NOMO-1 treated with DMSO at 0.1 percent for 48 hours (cell line): ENCODE measurements at regions not wholly inside any gene's neighbourhood (a gene's known extent, or its start where the extent isn't known, plus 50 kb on each side); places are given as distances from the start of the nearest gene placed in this dataset.
"Not testable (repeated sequence)": the region's sequence is repeated elsewhere in the genome, so short reads cannot be mapped to it uniquely, and the experiment has no call there.

Source experiments
- DNase-seq: peaks from one replicate; lab custom pipeline; 2025; ENCODE audit not compliant: unreplicated experiment; lab: John Stamatoyannopoulos, UW

DNA sequence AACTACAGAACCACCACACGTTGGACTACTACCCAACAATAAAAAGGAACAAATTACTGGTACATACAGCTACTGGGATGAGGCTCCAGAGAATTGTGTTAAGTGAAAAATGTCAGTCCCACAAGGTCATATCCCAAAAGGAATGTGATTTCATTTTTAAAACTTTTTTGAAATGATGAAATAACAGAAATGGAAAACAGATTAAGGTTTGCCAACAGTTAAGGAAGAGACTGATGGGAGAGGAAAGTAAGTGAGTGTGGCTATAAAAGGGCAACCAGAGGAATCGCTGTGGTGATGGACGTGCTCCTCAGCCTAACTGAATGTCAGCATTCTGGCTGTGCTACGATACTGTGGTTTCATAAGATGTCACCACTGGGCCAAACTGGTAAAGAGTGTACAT is 512.8 kb downstream of the UQCRFS1 start:
- DNase-seq = no peak

GRCh38 chr19:28697308-28697707 is 515.6 kb downstream of the UQCRFS1 start:
- DNase-seq = no peak

GRCh38 chr19:28694812-28695211 is 518.1 kb downstream of the UQCRFS1 start:
- no peak for DNase-seq

DNA sequence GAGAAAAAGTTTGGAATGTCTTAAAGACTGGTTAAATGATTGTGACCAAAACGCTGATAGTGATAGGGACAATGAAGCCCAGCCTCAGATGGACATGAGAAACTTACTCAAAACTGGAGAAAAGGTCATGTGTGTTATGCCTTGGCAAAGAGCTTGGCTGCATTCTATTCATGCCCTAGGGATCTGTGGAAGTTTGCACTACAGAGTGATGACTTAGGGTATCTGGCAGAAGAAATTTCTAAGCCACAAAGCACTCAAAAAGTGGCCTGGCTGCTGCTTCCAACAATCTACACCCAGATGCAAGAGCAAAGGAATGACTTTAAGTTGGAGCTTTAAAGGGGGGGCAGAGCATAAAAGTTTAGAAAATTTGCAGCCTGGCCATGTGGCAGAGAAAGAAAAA is 521.3 kb downstream of the UQCRFS1 start:
- DNase-seq = no peak

GRCh38 chr19:28689464-28689863 is 523.5 kb downstream of the UQCRFS1 start:
- not testable (repeated sequence) for DNase-seq

DNA sequence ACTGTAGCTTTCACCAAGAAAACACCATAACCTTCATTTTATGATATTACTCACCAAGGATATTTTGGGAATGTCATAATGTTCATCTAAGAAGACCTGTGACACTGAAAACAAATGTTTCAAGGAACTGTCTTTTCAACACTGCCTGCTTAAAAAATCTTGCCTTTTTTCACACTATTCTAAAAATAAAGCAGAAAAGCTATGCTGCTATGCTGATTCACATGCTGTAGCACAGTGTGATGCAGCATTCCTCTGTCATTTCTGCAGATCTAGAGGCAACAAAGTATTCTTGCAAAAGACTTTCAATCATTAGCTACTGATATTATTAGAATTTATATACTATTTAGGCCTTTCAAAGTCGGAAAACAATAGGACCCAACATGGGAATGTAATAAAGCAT is 525.7 kb downstream of the UQCRFS1 start:
- no peak for DNase-seq

GRCh38 chr19:28686756-28687155 is 526.2 kb downstream of the UQCRFS1 start:
- DNase-seq = no peak

DNA sequence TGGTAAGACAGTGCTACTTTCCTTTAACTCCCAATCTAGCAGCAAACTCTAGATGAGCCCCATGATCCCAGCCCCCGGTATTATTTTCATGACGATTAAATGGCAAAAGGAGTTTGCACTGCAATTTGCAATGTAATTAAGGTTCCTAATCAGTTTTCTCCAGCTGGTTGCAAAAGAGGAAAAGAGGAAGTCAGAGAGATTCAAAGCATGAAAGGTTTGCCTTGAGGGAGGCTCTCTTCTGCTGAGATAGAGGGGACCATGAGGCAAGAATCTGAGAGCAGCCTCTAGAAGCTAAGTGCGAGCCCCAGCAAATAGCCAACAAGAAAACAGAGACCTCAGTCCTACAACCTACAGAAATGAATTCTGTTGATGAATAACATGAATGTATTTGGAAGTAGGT is 527.1 kb downstream of the UQCRFS1 start:
- DNase-seq = no peak

- not testable (repeated sequence) for DNase-seq
These were observed 527.9 kb downstream of the UQCRFS1 start for GRCh38 chr19:28685077-28685476.

DNA sequence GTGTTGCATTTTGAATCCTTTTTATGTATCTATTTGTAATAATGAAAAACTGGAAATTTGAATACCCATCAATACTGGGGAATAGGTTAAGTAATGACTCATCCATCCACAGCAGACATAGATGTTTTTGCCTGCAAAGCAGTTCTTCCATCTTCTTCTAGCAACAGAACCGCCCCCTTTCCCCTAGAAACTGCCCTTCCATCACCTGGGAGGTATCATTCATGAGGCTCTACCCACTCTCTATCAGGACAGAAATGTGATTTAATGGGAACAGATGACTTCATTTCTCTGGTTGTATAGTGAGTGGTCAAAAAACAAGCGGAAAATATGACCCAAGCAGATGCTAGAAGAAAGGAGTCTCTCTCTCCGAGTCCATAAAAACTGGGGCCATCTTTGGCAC is 532.8 kb downstream of the UQCRFS1 start:
- no peak for DNase-seq

- no peak for DNase-seq
These were observed 542.1 kb downstream of the UQCRFS1 start for GRCh38 chr19:28670836-28671235.

GRCh38 chr19:28669804-28670203 is 543.1 kb downstream of the UQCRFS1 start:
- DNase-seq = no peak

DNA sequence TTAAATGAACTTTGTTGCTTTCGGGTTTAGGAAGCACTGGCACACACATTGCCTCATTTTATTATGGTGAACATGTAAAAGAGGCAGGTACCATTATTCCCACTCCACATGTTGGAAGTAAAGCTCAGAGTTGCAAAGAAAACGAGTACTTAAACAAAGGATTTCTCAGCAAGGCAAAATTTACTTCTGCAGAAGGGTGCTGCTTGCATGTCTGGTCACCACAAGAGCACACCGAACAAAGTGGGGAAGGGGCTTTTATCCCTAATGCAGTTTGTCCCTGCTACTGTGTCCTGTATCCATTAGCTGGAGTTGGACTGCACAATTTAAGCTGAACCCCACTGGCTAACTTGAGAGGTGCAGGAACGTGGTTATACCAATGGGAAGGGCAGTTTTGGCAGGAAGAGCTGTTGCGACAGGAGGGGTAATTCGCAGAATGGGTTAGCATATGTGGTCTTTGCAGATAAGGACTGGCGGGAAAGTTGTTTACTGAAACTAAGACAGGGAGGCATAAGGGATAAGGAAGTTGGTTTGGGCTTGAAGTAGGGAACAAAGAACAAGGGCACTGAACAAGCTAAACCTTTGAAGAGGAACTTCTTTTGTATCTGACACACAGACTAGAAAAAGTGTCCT is 545.5 kb downstream of the UQCRFS1 start:
- no peak for DNase-seq

DNA sequence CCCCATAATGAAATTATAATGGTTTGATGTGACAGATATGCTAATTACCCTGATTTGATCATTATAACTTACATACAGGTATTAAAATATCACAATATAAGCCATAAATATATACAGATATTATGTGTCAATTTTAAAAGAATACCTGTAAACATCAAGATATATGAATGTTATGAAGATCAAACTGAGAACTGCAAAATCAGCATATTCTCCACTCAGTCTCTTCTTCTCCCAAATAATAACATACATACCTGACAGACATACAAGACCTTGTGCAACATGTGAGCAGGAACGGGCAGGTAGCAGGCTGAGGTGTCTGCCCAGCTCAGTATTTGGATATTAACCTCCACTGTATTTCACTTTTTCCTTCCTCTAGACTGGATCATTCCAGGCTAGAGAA is 547.2 kb downstream of the UQCRFS1 start:
- DNase-seq = no peak

DNA sequence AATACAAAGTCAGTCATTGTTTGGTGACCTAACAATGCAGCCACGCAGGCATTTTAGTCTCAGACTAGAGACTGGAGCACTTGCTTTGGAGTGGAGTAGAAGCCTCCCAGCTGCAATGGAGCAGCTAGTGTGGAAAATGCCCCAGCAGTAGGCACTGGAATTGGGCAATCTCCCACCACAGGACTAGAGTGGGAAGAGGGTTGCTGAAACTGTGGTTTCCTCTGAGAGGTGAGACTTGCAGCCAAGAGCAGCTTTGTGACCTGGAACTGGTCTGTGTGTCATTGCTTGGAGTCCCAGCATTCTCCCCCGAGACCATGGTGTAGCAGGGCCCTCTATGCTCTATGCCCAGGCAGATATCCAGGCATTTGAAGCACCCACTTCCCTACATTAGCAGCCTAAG is 556.3 kb downstream of the UQCRFS1 start:
- DNase-seq = no peak

- no peak for DNase-seq
These were observed 557.9 kb downstream of the UQCRFS1 start for GRCh38 chr19:28655054-28655453.

- no peak for DNase-seq
These were observed 560.2 kb downstream of the UQCRFS1 start for GRCh38 chr19:28652765-28653164.

- DNase-seq = no peak
These were observed 566.3 kb downstream of the UQCRFS1 start for GRCh38 chr19:28646629-28647028.

DNA sequence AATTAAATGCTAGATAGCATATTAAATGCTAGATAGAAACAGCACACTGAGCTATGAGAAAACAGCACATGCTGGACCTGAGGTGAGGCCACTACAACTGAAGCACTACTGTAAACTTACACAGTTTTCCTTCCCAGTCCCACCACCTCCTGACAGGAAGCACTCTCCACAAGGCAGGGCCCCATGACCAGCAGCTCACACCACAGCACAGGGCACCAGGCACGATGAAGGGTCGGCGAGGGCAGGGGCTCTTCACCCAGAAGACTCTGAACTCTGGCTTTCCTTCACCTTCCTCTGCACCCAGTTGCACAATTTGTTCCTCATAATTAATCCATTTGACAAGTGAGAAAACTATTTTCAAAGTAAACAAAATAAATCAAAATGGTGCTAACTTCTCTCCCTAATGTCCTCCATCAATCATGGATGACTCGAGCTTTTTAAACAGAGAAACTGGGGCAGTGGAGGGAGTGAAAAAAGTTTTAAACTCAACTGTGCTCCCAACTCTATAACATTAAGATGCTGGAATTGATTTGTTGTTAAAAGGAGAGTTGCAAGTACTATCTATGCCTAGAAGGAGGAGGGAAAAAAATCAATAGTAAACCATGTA is 568.7 kb downstream of the UQCRFS1 start:
- DNase-seq = no peak

- no peak for DNase-seq
These were observed 569.9 kb downstream of the UQCRFS1 start for GRCh38 chr19:28642787-28643683.

DNA sequence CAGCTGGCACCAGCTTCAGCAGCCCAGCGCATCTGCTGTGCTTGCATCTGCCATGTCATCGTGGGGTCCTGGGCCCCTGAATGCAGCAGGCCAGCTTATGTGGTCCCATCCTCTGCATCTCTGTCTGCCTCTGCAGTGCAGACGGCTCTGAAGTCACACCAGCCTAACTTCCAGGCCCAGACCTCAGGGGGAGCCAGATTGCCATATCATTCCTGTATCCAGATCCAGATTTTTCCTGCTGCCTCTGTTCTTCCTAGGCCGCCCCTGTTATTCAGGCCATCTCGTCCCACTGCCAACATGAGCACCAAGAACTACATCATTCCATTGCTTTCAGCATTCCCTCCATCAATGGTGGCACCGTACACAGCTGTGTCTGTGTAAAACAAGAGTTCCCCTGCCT is 571.6 kb downstream of the UQCRFS1 start:
- no peak for DNase-seq

GRCh38 chr19:28640506-28640905 is 572.4 kb downstream of the UQCRFS1 start:
- DNase-seq = no peak
